HCT116 (cell line): ENCODE measurements at regions not wholly inside any gene's neighbourhood (a gene's known extent, or its start where the extent isn't known, plus 50 kb on each side); places are given as distances from the start of the nearest gene placed in this dataset.

Experiments used
- ATAC-seq: fragments of 200-7000 bp; cut with Tn5 transposase; 2 replicates; pipeline ENCODE4 v1.9.1; 2020; ENCODE audit warnings: mild to moderate bottlenecking, moderate library complexity
- BruUV-seq: library from RNA; stranded (reverse); fragments of 400-500 nt; replicated peaks from 2 replicates; lab custom pipeline; 2021; lab: Mats Ljungman, UMichigan
- CTCF ChIA-PET: fragments of 300-600 bp; sonication (Branson Sonifier 250); formaldehyde crosslinking; loops from one replicate; lab custom pipeline; 2021; ENCODE audit warnings: antibody characterized with exemption; lab: Charles Lee
- POLR2A ChIA-PET: fragments of 300-600, 350-600 bp; sonication (Branson Sonifier 250); formaldehyde crosslinking; loops from one replicate; lab custom pipeline; 2021; ENCODE audit warnings: antibody characterized with exemption; lab: Charles Lee
- RAD21 ChIA-PET, 2 experiments: fragments of 300-600 bp; sonication (Branson Sonifier 250); formaldehyde crosslinking; loops; one replicate each; lab custom pipeline; 2023; ENCODE audit warnings: low total read pairs in 2 of 2; ENCODE audit not compliant: uncharacterized antibody in 2 of 2, unreplicated experiment in 2 of 2, low non-redundant PET in 1 of 2; lab: Charles Lee
- DNase-seq: peaks from one replicate; pipeline ENCODE4 v3.0.0-alpha.2; 2010; ENCODE audit warnings: low read depth, low spot score
- H2AFZ ChIP-seq: fragments of 200-600 bp; shearing (Covaris generic), sonication (generic); 2 replicates; pipeline ENCODE4 v1.6.1; 2017; ENCODE audit warnings: low read depth, mixed run types, mixed read lengths, antibody characterized with exemption, low read length; ENCODE audit not compliant: poor library complexity, severe bottlenecking
- H3K27ac ChIP-seq: 2 replicates; pipeline ENCODE4 v1.5.1; 2012; ENCODE audit warnings: low read depth, low read length
- H3K27me3 ChIP-seq: fragments of 200-600 bp; sonication (generic); 2 replicates; pipeline ENCODE4 v1.6.1; 2016; ENCODE audit warnings: mixed run types, low read length, mixed read lengths; ENCODE audit not compliant: insufficient read depth
- H3K36me3 ChIP-seq, 2 experiments: fragments of 200-500 bp in 1 of 2; fragments of 200-600 bp in 1 of 2; sonication (Bioruptor generic) in 1 of 2; sonication (generic) in 1 of 2; 2 replicates each; pipeline versions ENCODE4 v1.5.1 to v1.6.1; 2014 to 2016; ENCODE audit warnings: low read length in 2 of 2, inconsistent platforms in 1 of 2, mixed read lengths in 1 of 2, mixed run types in 1 of 2; ENCODE audit not compliant: insufficient read depth in 2 of 2, control insufficient read depth in 1 of 2
- H3K4me1 ChIP-seq, 2 experiments: fragments of 200-600 bp in 1 of 2; sonication (generic) in 1 of 2; 2 replicates each; pipeline versions ENCODE4 v1.5.1 to v1.6.1; 2012 to 2017; ENCODE audit warnings: low read length in 2 of 2, inconsistent platforms in 1 of 2, mild to moderate bottlenecking in 1 of 2, mixed read lengths in 1 of 2, mixed run types in 1 of 2, moderate library complexity in 1 of 2; ENCODE audit not compliant: insufficient read depth in 2 of 2, control insufficient read depth in 1 of 2
- H3K4me2 ChIP-seq: fragments of 200-600 bp; sonication (generic); 2 replicates; pipeline ENCODE4 v1.6.1; 2017; ENCODE audit warnings: mixed run types, low read length, mixed read lengths
- H3K4me3 ChIP-seq, 2 experiments: fragments of 200-600 bp in 1 of 2; sonication (generic) in 1 of 2; replicated peaks in 1 of 2; 2 replicates each; pipeline ENCODE4 v1.5.1; 2011 to 2016; ENCODE audit warnings: low read length in 2 of 2, control low read depth in 1 of 2, low read depth in 1 of 2, mild to moderate bottlenecking in 1 of 2, mixed read lengths in 1 of 2, mixed run types in 1 of 2
- H3K79me2 ChIP-seq: fragments of 200-600 bp; sonication (generic); 2 replicates; pipeline ENCODE4 v1.6.1; 2017; ENCODE audit warnings: mild to moderate bottlenecking, mixed run types, low read length, moderate library complexity, mixed read lengths; ENCODE audit not compliant: insufficient read depth
- H3K9ac ChIP-seq: fragments of 200-600 bp; sonication (generic); 2 replicates; pipeline ENCODE4 v1.6.1; 2016; ENCODE audit warnings: low read length, mixed read lengths
- H3K9me2 ChIP-seq: fragments of 200-600 bp; sonication (generic), shearing (Covaris generic); 2 replicates; pipeline ENCODE4 v1.6.1; 2017; ENCODE audit warnings: mixed run types, mild to moderate bottlenecking, moderate library complexity; ENCODE audit not compliant: insufficient read depth
- H3K9me3 ChIP-seq, 2 experiments: fragments of 200-500 bp in 1 of 2; fragments of 200-600 bp in 1 of 2; sonication (Bioruptor generic) in 1 of 2; sonication (generic) in 1 of 2; 2 replicates each; pipeline ENCODE4 v1.6.1; 2014 to 2017; ENCODE audit warnings: low read length in 2 of 2, mixed read lengths in 2 of 2, inconsistent platforms in 1 of 2, low read depth in 1 of 2, mild to moderate bottlenecking in 1 of 2, mixed run types in 1 of 2, moderate library complexity in 1 of 2; ENCODE audit not compliant: control insufficient read depth in 1 of 2, insufficient read depth in 1 of 2
- H4K20me1 ChIP-seq: fragments of 200-600 bp; sonication (generic), shearing (Covaris generic); 2 replicates; pipeline ENCODE4 v1.6.1; 2017; ENCODE audit warnings: mixed run types, mild to moderate bottlenecking, moderate library complexity; ENCODE audit not compliant: insufficient read depth
- ATF3 ChIP-seq: IDR thresholded peaks from 2 replicates; pipeline ENCODE4 v1.6.1; 2012
- CBX3 ChIP-seq: IDR thresholded peaks from 2 replicates; pipeline ENCODE4 v1.6.1; 2012; ENCODE audit warnings: low read depth
- CEBPB ChIP-seq: IDR thresholded peaks from 2 replicates; pipeline ENCODE4 v1.6.1; 2012; ENCODE audit warnings: low read depth
- CTCF ChIP-seq, 3 experiments: fragments of 200-600 bp in 1 of 3; sonication (generic) in 1 of 3; IDR thresholded peaks in 2 of 3; conservative IDR thresholded peaks in 1 of 3; 2 replicates each; pipeline ENCODE4 v1.5.1; 2012 to 2017; ENCODE audit warnings: low read depth in 2 of 3, low read length in 2 of 3, antibody characterized with exemption in 1 of 3, borderline replicate concordance in 1 of 3, control low read depth in 1 of 3, mild to moderate bottlenecking in 1 of 3, mixed read lengths in 1 of 3, mixed run types in 1 of 3, moderate library complexity in 1 of 3; ENCODE audit not compliant: insufficient read depth in 1 of 3
- EGR1 ChIP-seq: IDR thresholded peaks from 2 replicates; pipeline ENCODE4 v1.6.1; 2012; ENCODE audit warnings: low read depth
- EZH2 ChIP-seq: fragments of 200-600 bp; sonication (generic); IDR thresholded peaks from 2 replicates; pipeline ENCODE4 v1.6.1; 2017; ENCODE audit warnings: antibody characterized with exemption, mixed run types
- EZH2phosphoT487 ChIP-seq: fragments of 200-600 bp; IDR thresholded peaks from 2 replicates; pipeline ENCODE4 v1.6.1; 2018; ENCODE audit warnings: antibody characterized with exemption, borderline replicate concordance
- JUND ChIP-seq: IDR thresholded peaks from 2 replicates; pipeline ENCODE4 v1.6.1; 2012
- MAX ChIP-seq: IDR thresholded peaks from 2 replicates; pipeline ENCODE4 v1.6.1; 2012
- POLR2AphosphoS5 ChIP-seq: IDR thresholded peaks from 2 replicates; pipeline ENCODE4 v1.6.1; 2011; ENCODE audit warnings: mild to moderate bottlenecking, low read depth, low read length, moderate library complexity
- RAD21 ChIP-seq: IDR thresholded peaks from 2 replicates; pipeline ENCODE4 v1.6.1; 2012; ENCODE audit warnings: low read depth, mild to moderate bottlenecking
- REST ChIP-seq: IDR thresholded peaks from 2 replicates; pipeline ENCODE4 v1.6.1; 2012; ENCODE audit warnings: low read depth
- SP1 ChIP-seq: IDR thresholded peaks from 2 replicates; pipeline ENCODE4 v1.6.1; 2012; ENCODE audit warnings: low read depth
- ZBTB33 ChIP-seq: IDR thresholded peaks from 2 replicates; pipeline ENCODE4 v1.6.1; 2011; ENCODE audit warnings: mild to moderate bottlenecking, low read length, moderate library complexity; ENCODE audit not compliant: insufficient replicate concordance; ENCODE audit errors: extremely low read depth
- intact Hi-C: fragments of 100-400 bp; cut with micrococcal nuclease; formaldehyde crosslinking; loops from 2 replicates; pipeline ENCODE4 v1.10.0; 2022

- Histone ChIP-seq H3K9me3 (no peaks in the 10 kb centered on the region), H3K9me2 (no peaks in the 10 kb centered on the region), H3K27me3 (peaks cover 55% of the 10 kb centered on the region), H3K79me2 (no peaks in the 10 kb centered on the region), H3K4me1 (no peaks in the 10 kb centered on the region), H3K4me3 (no peak overlapping the region), H3K4me2 (no peak overlapping the region), H2AFZ (no peak overlapping the region), H3K9ac (no peak overlapping the region), H4K20me1 (no peaks in the 10 kb centered on the region), H3K27ac (no peak overlapping the region), H3K36me3 (no peaks in the 10 kb centered on the region)
- ChIA-PET CTCF (interaction anchor here (0.6 to 1.0 kb wide), 2 partner anchors 218 to 230 kb away, joined by 3 read pairs; no protein-coding TSS in a partner anchor), POLR2A (no interaction called here), RAD21 (no interaction called here)
- no peak for TF ChIP-seq EZH2phosphoT487
- no peak for TF ChIP-seq POLR2AphosphoS5
- TF ChIP-seq MAX: no peak
- TF ChIP-seq CBX3: no peak
- TF ChIP-seq EGR1: no peak
- TF ChIP-seq CTCF (IDR thresholded peaks at IDR 0.05 in 2 of 3, conservative IDR thresholded peaks at IDR 0.05 in 1 of 3; ENCODE audit: borderline replicate concordance in 1 of 3, insufficient read depth in 1 of 3, low read depth in 2 of 3, low read length in 2 of 3): no peak
- TF ChIP-seq JUND: no peak
- no peak for TF ChIP-seq SP1
- TF ChIP-seq RAD21: no peak
- no peak for TF ChIP-seq REST
- no peak for TF ChIP-seq CEBPB
- no peak for TF ChIP-seq EZH2
- TF ChIP-seq ZBTB33: no peak
- no peak for TF ChIP-seq ATF3
- intact Hi-C loops: no loop called here
- DNase-seq (no peak), ATAC-seq (no peak)
- no TSS peak for BruUV-seq
Observed at GRCh38 chr16:86794216-86794864, 216.0 kb downstream of the FOXL1 start.
